WTC11 (cell line): ENCODE measurements at regions not wholly inside any gene's neighbourhood (a gene's known extent, or its start where the extent isn't known, plus 50 kb on each side); places are given as distances from the start of the nearest gene placed in this dataset.

ENCODE experiments used
- ATAC-seq: fragments of 200-7000 bp; cut with Tn5 transposase; 2 replicates; pipeline ENCODE4 v1.10.0; 2021; ENCODE audit warnings: mild to moderate bottlenecking, moderate library complexity
- CTCF ChIA-PET: fragments of 300-600 bp; sonication (Branson Sonifier 250); formaldehyde crosslinking; loops from one replicate; lab custom pipeline; 2021; ENCODE audit warnings: antibody characterized with exemption; lab: Charles Lee
- POLR2A ChIA-PET: fragments of 350-600 bp; sonication (Branson Sonifier 250); formaldehyde crosslinking; loops from one replicate; lab custom pipeline; 2021; ENCODE audit warnings: antibody characterized with exemption; lab: Charles Lee
- DNase-seq: peaks from one replicate; pipeline ENCODE4 v3.0.0; 2021; ENCODE audit warnings: low spot score
- H3K27ac Mint-ChIP-seq: 2 replicates; pipeline ENCODE4 v1.8.0; 2021; ENCODE audit warnings: mixed read lengths
- H3K27me3 Mint-ChIP-seq: 2 replicates; pipeline ENCODE4 v1.8.0; 2021; ENCODE audit warnings: low read depth, mild to moderate bottlenecking, moderate library complexity, mixed read lengths
- H3K36me3 Mint-ChIP-seq: 2 replicates; pipeline ENCODE4 v1.8.0; 2021; ENCODE audit warnings: mixed read lengths
- H3K4me1 Mint-ChIP-seq: 2 replicates; pipeline ENCODE4 v1.8.0; 2022; ENCODE audit warnings: mixed read lengths
- H3K4me3 Mint-ChIP-seq: 2 replicates; pipeline ENCODE4 v1.8.0; 2021; ENCODE audit warnings: mild to moderate bottlenecking, moderate library complexity, mixed read lengths
- H3K9me3 Mint-ChIP-seq: 2 replicates; pipeline ENCODE4 v1.8.0; 2021; ENCODE audit warnings: mixed read lengths
- AR ChIP-seq: fragments of 250-450 bp; sonication (Bioruptor Pico); IDR thresholded peaks from 2 replicates; pipeline ENCODE4 v1.9.0; 2021; ENCODE audit warnings: mild to moderate bottlenecking
- ATF2 ChIP-seq: sonication (generic); formaldehyde crosslinking; IDR thresholded peaks from 2 replicates; pipeline ENCODE4 v1.8.1; 2022; ENCODE audit warnings: low read depth, missing genetic modification reagents, borderline replicate concordance
- CDX4 ChIP-seq: fragments of 250-450 bp; sonication (Bioruptor Pico); IDR thresholded peaks from 2 replicates; pipeline ENCODE4 v1.9.0; 2021; ENCODE audit warnings: moderate library complexity, mild to moderate bottlenecking, inconsistent platforms, borderline replicate concordance
- CREM ChIP-seq: sonication (generic); formaldehyde crosslinking; IDR thresholded peaks from 2 replicates; pipeline ENCODE4 v1.8.1; 2022; ENCODE audit warnings: mild to moderate bottlenecking, missing genetic modification reagents, moderate library complexity
- E2F1 ChIP-seq: sonication (generic); formaldehyde crosslinking; IDR thresholded peaks from 2 replicates; pipeline ENCODE4 v1.8.0; 2022; ENCODE audit warnings: mild to moderate bottlenecking, missing genetic modification reagents
- ELF4 ChIP-seq: sonication (generic); formaldehyde crosslinking; IDR thresholded peaks from 2 replicates; pipeline ENCODE4 v1.8.1; 2022; ENCODE audit warnings: low read depth, mild to moderate bottlenecking, moderate library complexity, missing genetic modification reagents
- ETV6 ChIP-seq: sonication (generic); formaldehyde crosslinking; IDR thresholded peaks from 2 replicates; pipeline ENCODE4 v1.8.1; 2022; ENCODE audit warnings: mild to moderate bottlenecking, missing genetic modification reagents
- FOXJ3 ChIP-seq: sonication (generic); formaldehyde crosslinking; IDR thresholded peaks from 2 replicates; pipeline ENCODE4 v1.9.0; 2021; ENCODE audit warnings: missing genetic modification reagents, mild to moderate bottlenecking, borderline replicate concordance
- GTF2I ChIP-seq: fragments of 250-450 bp; sonication (Bioruptor Pico); conservative IDR thresholded peaks from 2 replicates; pipeline ENCODE4 v1.4.0; 2021; ENCODE audit warnings: mild to moderate bottlenecking
- HMGA2 ChIP-seq: fragments of 250-450 bp; sonication (Bioruptor Pico); IDR thresholded peaks from 2 replicates; pipeline ENCODE4 v1.4.0; 2021; ENCODE audit warnings: mild to moderate bottlenecking, moderate library complexity
- NFATC4 ChIP-seq: fragments of 250-450 bp; sonication (Bioruptor Pico); IDR thresholded peaks from 2 replicates; pipeline ENCODE4 v1.9.0; 2021; ENCODE audit warnings: mild to moderate bottlenecking
- NFE2L1 ChIP-seq: sonication (generic); formaldehyde crosslinking; IDR thresholded peaks from 2 replicates; pipeline ENCODE4 v1.8.1; 2023; ENCODE audit warnings: missing genetic modification reagents
- NFYB ChIP-seq: sonication (generic); formaldehyde crosslinking; conservative IDR thresholded peaks from 2 replicates; pipeline ENCODE4 v1.8.0; 2022; ENCODE audit warnings: low read depth, missing genetic modification reagents
- PREB ChIP-seq: sonication (generic); formaldehyde crosslinking; IDR thresholded peaks from 2 replicates; pipeline ENCODE4 v1.8.1; 2022; ENCODE audit warnings: mild to moderate bottlenecking, missing genetic modification reagents, moderate library complexity, borderline replicate concordance
- RELA ChIP-seq: sonication (generic); formaldehyde crosslinking; IDR thresholded peaks from 2 replicates; pipeline ENCODE4 v1.8.1; 2022; ENCODE audit warnings: missing genetic modification reagents, mild to moderate bottlenecking, borderline replicate concordance
- SMAD3 ChIP-seq: sonication (generic); formaldehyde crosslinking; IDR thresholded peaks from 2 replicates; pipeline ENCODE4 v1.8.0; 2022; ENCODE audit warnings: missing genetic modification reagents, mild to moderate bottlenecking, borderline replicate concordance
- SOX15 ChIP-seq: fragments of 250-450 bp; sonication (Bioruptor Pico); IDR thresholded peaks from 2 replicates; pipeline ENCODE4 v1.9.0; 2021; ENCODE audit warnings: mild to moderate bottlenecking
- TCF7 ChIP-seq: sonication (generic); formaldehyde crosslinking; IDR thresholded peaks from 2 replicates; pipeline ENCODE4 v1.8.0; 2022; ENCODE audit warnings: mild to moderate bottlenecking, low read depth, missing genetic modification reagents, moderate library complexity
- TEAD1 ChIP-seq: sonication (generic); formaldehyde crosslinking; IDR thresholded peaks from 2 replicates; pipeline ENCODE4 v1.8.0; 2022; ENCODE audit warnings: mild to moderate bottlenecking, missing genetic modification reagents
- TEAD4 ChIP-seq: sonication (generic); formaldehyde crosslinking; IDR thresholded peaks from 2 replicates; pipeline ENCODE4 v1.8.0; 2022; ENCODE audit warnings: mild to moderate bottlenecking, missing genetic modification reagents
- TP53 ChIP-seq: sonication (generic); formaldehyde crosslinking; IDR thresholded peaks from 2 replicates; pipeline ENCODE4 v1.8.1; 2023; ENCODE audit warnings: mild to moderate bottlenecking, missing genetic modification reagents
- ZBTB43 ChIP-seq: sonication (generic); formaldehyde crosslinking; IDR thresholded peaks from 2 replicates; pipeline ENCODE4 v1.8.1; 2023; ENCODE audit warnings: mild to moderate bottlenecking, missing genetic modification reagents
- ZNF121 ChIP-seq: sonication (generic); formaldehyde crosslinking; IDR thresholded peaks from 2 replicates; pipeline ENCODE4 v1.8.0; 2023; ENCODE audit warnings: missing genetic modification reagents
- ZNF263 ChIP-seq: sonication (generic); formaldehyde crosslinking; IDR thresholded peaks from 2 replicates; pipeline ENCODE4 v1.8.1; 2022; ENCODE audit warnings: low read depth, mild to moderate bottlenecking, moderate library complexity, missing genetic modification reagents
- ZNF396 ChIP-seq: fragments of 250-450 bp; sonication (Bioruptor Pico); IDR thresholded peaks from 2 replicates; pipeline ENCODE4 v1.8.0; 2021; ENCODE audit warnings: mild to moderate bottlenecking, moderate library complexity, borderline replicate concordance
- ZNF423 ChIP-seq: fragments of 250-450 bp; sonication (Bioruptor Pico); IDR thresholded peaks from 2 replicates; pipeline ENCODE4 v2.1.2; 2022; ENCODE audit warnings: mild to moderate bottlenecking, moderate library complexity

GRCh38 chr4:56741595-56741994 is 60.5 kb upstream of the HOPX start:
- ATAC-seq (no peak), DNase-seq (no peak)
- Mint-ChIP-seq H3K27me3 (no peaks in the 10 kb centered on the region), H3K4me3 (no peak overlapping the region), H3K4me1 (no peaks in the 10 kb centered on the region), H3K9me3 (peaks cover 12% of the 10 kb centered on the region), H3K27ac (no peak overlapping the region), H3K36me3 (no peaks in the 10 kb centered on the region)
- TF ChIP-seq NFATC4 (no peak), HMGA2 (CRISPR knock-in tag) (peak; percentile 94)
- ChIA-PET CTCF (no interaction called here), POLR2A (no interaction called here)

- Mint-ChIP-seq H3K9me3 (peaks cover 17% of the 10 kb centered on the region), H3K4me1 (no peaks in the 10 kb centered on the region), H3K36me3 (no peaks in the 10 kb centered on the region), H3K27me3 (no peaks in the 10 kb centered on the region), H3K4me3 (no peak overlapping the region), H3K27ac (no peak overlapping the region)
- POLR2A ChIA-PET: no interaction called here
- ATAC-seq (no peak), DNase-seq (no peak)
- TF ChIP-seq TEAD4 (no peak), CREM (CRISPR knock-in tag) (no peak), ZNF396 (no peak), TP53 (no peak), E2F1 (CRISPR knock-in tag) (no peak), TCF7 (CRISPR knock-in tag) (no peak), ATF2 (CRISPR knock-in tag) (no peak), CDX4 (CRISPR knock-in tag) (no peak), SOX15 (CRISPR knock-in tag) (no peak), AR (no peak), TEAD1 (CRISPR knock-in tag) (no peak)
- CTCF ChIA-PET: no interaction called here
Measured at GRCh38 chr4:56739066-56739777, 58.1 kb upstream of the HOPX start.

GRCh38 chr4:56737666-56738065 is 56.6 kb upstream of the HOPX start:
- H3K27me3 Mint-ChIP-seq: no peaks in the 10 kb centered on the region
- H3K9me3 Mint-ChIP-seq: peaks cover 17% of the 10 kb centered on the region
- no peak overlapping the region for H3K4me3 Mint-ChIP-seq
- H3K27ac Mint-ChIP-seq: no peak overlapping the region
- ATAC-seq: no peak
- H3K36me3 Mint-ChIP-seq: no peaks in the 10 kb centered on the region
- no peak for DNase-seq
- no peaks in the 10 kb centered on the region for H3K4me1 Mint-ChIP-seq
- ChIA-PET POLR2A (no interaction called here), CTCF (no interaction called here)
- TF ChIP-seq ZNF121 (CRISPR knock-in tag) (no peak), ELF4 (CRISPR knock-in tag) (no peak), ZNF263 (CRISPR knock-in tag) (no peak), TCF7 (CRISPR knock-in tag) (no peak), RELA (no peak), NFE2L1 (CRISPR knock-in tag) (no peak), SMAD3 (CRISPR knock-in tag) (no peak), ZNF423 (CRISPR knock-in tag) (no peak), GTF2I (CRISPR knock-in tag) (no peak), FOXJ3 (CRISPR knock-in tag) (no peak), ZBTB43 (CRISPR knock-in tag) (no peak), PREB (CRISPR knock-in tag) (no peak), NFYB (CRISPR knock-in tag) (no peak), TEAD4 (no peak), ETV6 (CRISPR knock-in tag) (no peak)
- TF ChIP-seq, all 79 proteins: peak for 0
